Suprapubic skin (tissue), 4 donors: ENCODE measurements at regions not wholly inside any gene's neighbourhood (a gene's known extent, or its start where the extent isn't known, plus 50 kb on each side); places are given as distances from the start of the nearest gene placed in this dataset.

Experiments used
- CTCF ChIP-seq, 2 donors: fragments of 200-600 bp in 1 of 2; fragments of 450-650 bp in 1 of 2; sonication (generic) in 1 of 2; IDR thresholded peaks; one replicate each; pipeline ENCODE4 v1.5.1; 2016 to 2019; ENCODE audit warnings: antibody characterized with exemption in 2 of 2, mild to moderate bottlenecking in 1 of 2, moderate library complexity in 1 of 2
- EP300 ChIP-seq: sonication (generic); formaldehyde crosslinking; IDR thresholded peaks from one replicate; pipeline ENCODE4 v1.6.1; 2017; ENCODE audit warnings: antibody characterized with exemption
- POLR2A ChIP-seq, 2 donors: fragments of 450-650 bp; IDR thresholded peaks; one replicate each; pipeline ENCODE4 v1.6.1; 2017; ENCODE audit warnings: antibody characterized with exemption in 2 of 2, mild to moderate bottlenecking in 2 of 2, moderate library complexity in 2 of 2
- POLR2AphosphoS5 ChIP-seq, 3 donors: sonication (generic); formaldehyde crosslinking; IDR thresholded peaks; one replicate each; pipeline ENCODE4 v1.6.1; 2017; ENCODE audit warnings: antibody characterized with exemption in 3 of 3

- TF ChIP-seq CTCF (IDR thresholded peaks at IDR 0.05) (no peak), EP300 (no peak), POLR2A (IDR thresholded peaks at IDR 0.05) (no peak), POLR2AphosphoS5 (IDR thresholded peaks at IDR 0.05) (no peak)
Observed at GRCh38 chr20:51221791-51222408, 199.0 kb upstream of the KCNG1 start.
